ENCODE measurements at regions not wholly inside any gene's neighbourhood (a gene's known extent, or its start where the extent isn't known, plus 50 kb on each side); places are given as distances from the start of the nearest gene placed in this dataset.
"Not testable (repeated sequence)": the region's sequence is repeated elsewhere in the genome, so short reads cannot be mapped to it uniquely, and the experiment has no call there.

DNA sequence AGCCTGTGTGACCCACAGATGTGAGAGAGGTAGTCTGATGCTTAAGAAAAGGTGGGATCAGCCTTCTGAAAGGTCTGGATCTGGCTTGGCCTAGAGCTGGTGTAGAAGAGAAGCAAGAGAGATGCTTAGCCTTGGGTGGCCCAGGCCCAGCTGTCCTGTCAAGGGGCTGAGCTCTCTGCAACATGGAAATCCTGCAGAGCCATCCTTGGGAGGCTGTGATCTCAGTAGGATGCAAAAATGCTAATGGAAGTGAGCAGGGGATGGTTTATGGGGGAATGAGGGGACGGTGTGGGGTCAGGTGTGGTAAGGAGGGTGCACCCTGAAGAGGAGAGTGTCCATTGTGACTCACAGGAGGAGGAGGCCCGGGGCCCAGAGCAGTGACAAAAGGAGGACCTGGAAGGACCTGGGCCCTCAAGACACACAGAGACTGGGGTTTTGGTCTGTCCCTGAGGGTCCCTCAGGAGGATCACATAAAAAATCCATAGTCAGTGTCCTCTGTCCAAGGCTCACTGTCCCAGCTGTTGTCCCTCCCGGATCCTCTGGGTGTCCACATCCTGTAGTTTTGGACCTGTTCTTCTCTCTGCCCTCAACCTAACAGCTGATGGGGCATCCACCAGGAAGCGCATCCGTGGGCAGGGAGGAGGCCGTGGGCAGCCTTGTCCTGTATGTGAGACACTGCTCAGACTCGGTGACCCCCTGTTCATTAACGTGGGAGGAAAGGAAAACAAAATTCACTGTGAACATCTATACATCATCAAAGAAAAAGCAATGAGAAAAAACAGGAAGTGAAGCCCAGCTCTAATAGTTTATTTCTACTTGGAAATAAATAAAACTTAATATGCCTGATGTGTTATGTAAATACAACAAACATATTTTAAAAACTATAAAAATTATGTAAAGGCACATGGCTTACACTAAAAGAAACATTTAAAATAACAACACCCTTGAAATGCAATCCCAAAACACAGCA, 129.8 kb downstream of the ZNF280B start:
- H3K9me3 ChIP-seq: no peaks in the 10 kb centered on the region
- TF ChIP-seq CHD2 (IDR thresholded peaks at IDR 0.05; ENCODE audit: low read length, partially characterized antibody) (no peak), NR3C1 (IDR thresholded peaks at IDR 0.05) (no peak), TFCP2L1 (CRISPR knock-in tag; IDR thresholded peaks at IDR 0.05) (no peak), PHF8 (IDR thresholded peaks at IDR 0.05; ENCODE audit: borderline replicate concordance, low read depth) (no peak)
- TF ChIP-seq, protein P1, sequence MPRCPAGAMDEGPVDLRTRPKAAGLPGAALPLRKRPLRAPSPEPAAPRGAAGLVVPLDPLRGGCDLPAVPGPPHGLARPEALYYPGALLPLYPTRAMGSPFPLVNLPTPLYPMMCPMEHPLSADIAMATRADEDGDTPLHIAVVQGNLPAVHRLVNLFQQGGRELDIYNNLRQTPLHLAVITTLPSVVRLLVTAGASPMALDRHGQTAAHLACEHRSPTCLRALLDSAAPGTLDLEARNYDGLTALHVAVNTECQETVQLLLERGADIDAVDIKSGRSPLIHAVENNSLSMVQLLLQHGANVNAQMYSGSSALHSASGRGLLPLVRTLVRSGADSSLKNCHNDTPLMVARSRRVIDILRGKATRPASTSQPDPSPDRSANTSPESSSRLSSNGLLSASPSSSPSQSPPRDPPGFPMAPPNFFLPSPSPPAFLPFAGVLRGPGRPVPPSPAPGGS (IDR thresholded peaks at IDR 0.05): no peak
- DNase-seq (ENCODE audit: low read depth in 1 of 2, low spot score in 1 of 2) (no peak), FAIRE-seq (no peak), ATAC-seq (no peak)
- POLR2A ChIA-PET: no interaction called here
- no peak overlapping the region for H3K4me2 ChIP-seq
- WGBS (ENCODE audit: missing lambda C conversion rate): 30% methylated on average over 8 of the region's 8 CpGs
- H3K4me1 ChIP-seq: no peaks in the 10 kb centered on the region
- H3K27ac ChIP-seq: no peak overlapping the region
- CTCF ChIA-PET: interaction anchor here (1.1 to 1.3 kb wide), 3 partner anchors 13 to 36 kb away, joined by 4 to 6 read pairs (median 5); no protein-coding TSS in a partner anchor
- H3K4me3 ChIP-seq: no peak overlapping the region

GRCh38 chr22:22380098-22381030, 128.2 kb downstream of the ZNF280B start:
- ChIA-PET POLR2A (no interaction called here), CTCF (interaction anchor here (0.6 to 1.2 kb wide), 4 partner anchors 11 to 575 kb away, joined by 3 to 5 read pairs (median 4); no protein-coding TSS in a partner anchor)
- H3K9me3 ChIP-seq: no peaks in the 10 kb centered on the region
- no peak for FAIRE-seq
- DNase-seq (ENCODE audit: low read depth in 1 of 2, low spot score in 1 of 2): no peak
- H3K4me3 ChIP-seq: no peak overlapping the region
- WGBS (ENCODE audit: missing lambda C conversion rate): 8% methylated on average over 4 of the region's 11 CpGs
- H3K27ac ChIP-seq: no peak overlapping the region
- H3K4me1 ChIP-seq: no peaks in the 10 kb centered on the region
- ATAC-seq: peak; percentile 58 to 60; a peak in 5 of 6 replicates
- no peak overlapping the region for H3K4me2 ChIP-seq
- TF ChIP-seq JUNB (IDR thresholded peaks at IDR 0.05) (no peak), RAD21 (conservative IDR thresholded peaks at IDR 0.05 in 1 of 2, IDR thresholded peaks at IDR 0.05 in 1 of 2) (0 out of 5 replicates have a peak, but pooled peaks of 1 of the 2 experiments have one; percentile 10)

DNA sequence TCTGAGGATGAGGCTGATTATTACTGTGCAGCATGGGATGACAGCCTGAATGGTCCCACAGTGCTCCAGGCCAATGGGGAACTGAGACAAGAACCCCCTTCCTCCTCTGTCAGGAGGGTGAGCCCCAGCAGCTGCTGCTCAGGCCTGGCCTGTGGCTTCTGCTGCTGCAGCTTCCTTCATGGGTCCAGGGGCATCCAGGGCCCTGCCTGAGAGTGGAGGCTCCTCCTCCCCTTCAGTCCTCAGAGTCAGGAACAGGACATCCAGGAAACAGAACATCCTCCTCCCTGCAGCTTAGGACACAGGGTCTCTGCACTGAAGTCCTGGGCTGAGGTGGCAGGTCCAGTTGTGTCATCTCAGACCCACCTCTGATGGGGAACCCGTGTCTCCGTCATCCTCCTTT, 127.2 kb downstream of the ZNF280B start:
- FAIRE-seq; H3K4me1 ChIP-seq; H3K27ac ChIP-seq; CTCF ChIA-PET; H3K4me2 ChIP-seq; DNase-seq (ENCODE audit: low read depth in 1 of 2, low spot score in 1 of 2); POLR2A ChIA-PET; H3K4me3 ChIP-seq; H3K9me3 ChIP-seq: not testable (repeated sequence)
- 73% methylated on average over 2 of the region's 2 CpGs for WGBS (ENCODE audit: missing lambda C conversion rate)
- ATAC-seq: peak in 1 of 2 experiments; percentile 38; a peak in 1 of 6 replicates

- H3K9me3 ChIP-seq: no peaks in the 10 kb centered on the region
- TF ChIP-seq HOXB5 (CRISPR knock-in tag; IDR thresholded peaks at IDR 0.05): no peak
- 0 out of 2 replicates have a peak, but pooled peaks have one; percentile 58 for TF ChIP-seq RNF2 (IDR thresholded peaks at IDR 0.05; ENCODE audit: borderline replicate concordance, low read depth)
- no peak for TF ChIP-seq BHLHE40 (IDR thresholded peaks at IDR 0.05; ENCODE audit: low read depth, low read length)
- CTCF ChIA-PET: interaction anchor here (0.6 kb wide), 1 partner anchor 26 kb away, joined by 4 read pairs; no protein-coding TSS in a partner anchor
- POLR2A ChIA-PET: no interaction called here
- 1% methylated on average over 3 of the region's 3 CpGs for WGBS (ENCODE audit: missing lambda C conversion rate)
- no peak overlapping the region for H3K4me3 ChIP-seq
- no peak for FAIRE-seq
- H3K4me1 ChIP-seq: no peaks in the 10 kb centered on the region
- no peak for ATAC-seq
- no peak overlapping the region for H3K27ac ChIP-seq
- no peak for DNase-seq (ENCODE audit: low read depth in 1 of 2, low spot score in 1 of 2)
- no peak overlapping the region for H3K4me2 ChIP-seq
Observed at GRCh38 chr22:22384267-22384666, 124.3 kb downstream of the ZNF280B start.

DNA sequence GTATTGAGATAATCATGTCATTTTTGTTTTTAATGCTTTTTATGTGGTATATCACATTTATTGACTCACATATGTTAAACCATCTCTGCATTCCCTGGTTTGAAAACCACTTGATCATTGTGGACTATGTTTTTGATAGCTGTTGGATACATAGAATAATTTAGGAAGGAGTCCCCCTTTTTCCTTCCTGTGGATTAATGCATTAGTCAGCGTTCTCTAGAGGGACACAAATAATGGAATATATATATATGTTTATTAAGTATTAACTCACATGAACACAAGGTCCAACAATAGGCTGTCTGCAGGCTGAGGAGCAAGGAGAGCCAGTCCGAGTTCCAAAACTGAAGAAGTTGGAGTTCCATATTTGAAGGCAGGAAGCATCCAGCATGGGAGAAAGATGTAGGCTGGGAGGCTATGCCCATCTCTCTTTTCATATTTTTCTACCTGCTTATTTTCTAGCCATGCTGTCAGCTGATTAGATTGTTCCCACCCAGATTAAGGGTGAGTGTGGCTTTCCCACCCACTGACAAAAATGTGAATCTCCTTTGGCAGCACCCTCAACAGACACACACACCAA, 123.8 kb downstream of the ZNF280B start:
- H3K4me3 ChIP-seq: no peak overlapping the region
- H3K9me3 ChIP-seq: no peaks in the 10 kb centered on the region
- POLR2A ChIA-PET: no interaction called here
- no peaks in the 10 kb centered on the region for H3K4me1 ChIP-seq
- FAIRE-seq (no peak), DNase-seq (ENCODE audit: low read depth in 1 of 2, low spot score in 1 of 2) (no peak), ATAC-seq (no peak)
- no peak overlapping the region for H3K27ac ChIP-seq
- no peak overlapping the region for H3K4me2 ChIP-seq
- CTCF ChIA-PET: no interaction called here
- 2% methylated on average over 2 of the region's 2 CpGs for WGBS (ENCODE audit: missing lambda C conversion rate)
- TF ChIP-seq, protein P1 (IDR thresholded peaks at IDR 0.05): no peak
- TF ChIP-seq ZFP36 (IDR thresholded peaks at IDR 0.05; ENCODE audit: borderline replicate concordance, partially characterized antibody) (no peak), HES2 (IDR thresholded peaks at IDR 0.05) (no peak), FOSL2 (IDR thresholded peaks at IDR 0.05) (no peak), FOSL2 (CRISPR knock-in tag; IDR thresholded peaks at IDR 0.05) (no peak), CBX8 (IDR thresholded peaks at IDR 0.05) (no peak), HOXB13 (CRISPR knock-in tag; IDR thresholded peaks at IDR 0.05; ENCODE audit: low read depth) (no peak), ZNF302 (CRISPR knock-in tag; IDR thresholded peaks at IDR 0.05) (no peak), TP53 (CRISPR knock-in tag; IDR thresholded peaks at IDR 0.05) (no peak), BHLHE40 (IDR thresholded peaks at IDR 0.05; ENCODE audit: low read depth, low read length) (no peak), ZSCAN20 (CRISPR knock-in tag; IDR thresholded peaks at IDR 0.05) (no peak), JUN (IDR thresholded peaks at IDR 0.05) (no peak), CHD4 (IDR thresholded peaks at IDR 0.05; ENCODE audit: borderline replicate concordance) (no peak)

Data from A549 (cell line).